ENCODE measurements at regions not wholly inside any gene's neighbourhood (a gene's known extent, or its start where the extent isn't known, plus 50 kb on each side); places are given as distances from the start of the nearest gene placed in this dataset.

DNA sequence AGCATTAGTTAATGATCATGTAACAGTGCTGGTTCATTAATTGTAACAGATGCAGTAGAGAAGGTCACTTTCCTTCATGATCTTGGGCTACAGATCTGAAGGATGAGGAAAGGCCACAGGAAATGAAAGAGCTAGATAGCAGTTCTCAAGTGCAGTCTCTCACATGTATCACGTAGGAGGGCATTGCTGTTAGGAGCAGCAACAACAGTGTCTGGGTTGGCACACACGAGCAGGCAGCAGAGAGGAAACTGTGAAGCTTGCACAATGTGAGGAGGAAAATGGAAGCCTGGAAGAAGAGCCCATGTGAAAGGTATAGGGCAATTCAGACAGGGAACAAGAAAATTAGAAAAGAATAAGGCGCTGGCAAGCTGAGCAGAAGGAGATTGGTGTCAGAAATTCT lies 1741.5 kb downstream of the PCDH9 start:
- DNase-seq (ENCODE audit: low spot score) = no peak
- TF ChIP-seq CTCF (conservative IDR thresholded peaks at IDR 0.05; ENCODE audit: low read depth) = no peak
- POLR2A ChIA-PET (ENCODE audit: low non-redundant PET) = no interaction called here
- no peak overlapping the region for H3K27ac ChIP-seq
- CTCF ChIA-PET = no interaction called here

- TF ChIP-seq CTCF (conservative IDR thresholded peaks at IDR 0.05; ENCODE audit: low read depth) = no peak
- H3K27ac ChIP-seq = no peak overlapping the region
- ChIA-PET CTCF (no interaction called here), POLR2A (ENCODE audit: low non-redundant PET) (no interaction called here)
- DNase-seq (ENCODE audit: low spot score) = no peak
Measured at GRCh38 chr13:65479692-65480091, 1750.4 kb downstream of the PCDH9 start.

- POLR2A ChIA-PET (ENCODE audit: low non-redundant PET) = no interaction called here
- no peak for DNase-seq (ENCODE audit: low spot score)
- TF ChIP-seq CTCF (conservative IDR thresholded peaks at IDR 0.05; ENCODE audit: low read depth) = no peak
- H3K27ac ChIP-seq = no peak overlapping the region
- CTCF ChIA-PET = no interaction called here
Measured at GRCh38 chr13:65473196-65473595, 1756.9 kb downstream of the PCDH9 start.

GRCh38 chr13:65472336-65472735 lies 1757.8 kb downstream of the PCDH9 start:
- DNase-seq (ENCODE audit: low spot score) = no peak
- CTCF ChIA-PET = no interaction called here
- H3K27ac ChIP-seq = no peak overlapping the region
- POLR2A ChIA-PET (ENCODE audit: low non-redundant PET) = no interaction called here
- no peak for TF ChIP-seq CTCF (conservative IDR thresholded peaks at IDR 0.05; ENCODE audit: low read depth)

- DNase-seq (ENCODE audit: low spot score) = no peak
- no peak overlapping the region for H3K27ac ChIP-seq
- ChIA-PET CTCF (interaction anchor here (0.5 kb wide), 1 partner anchor 1767 kb away, joined by 4 read pairs; no protein-coding TSS in a partner anchor), POLR2A (ENCODE audit: low non-redundant PET) (no interaction called here)
- no peak for TF ChIP-seq CTCF (conservative IDR thresholded peaks at IDR 0.05; ENCODE audit: low read depth)
Measured at GRCh38 chr13:65470781-65471180, 1759.4 kb downstream of the PCDH9 start.

DNA sequence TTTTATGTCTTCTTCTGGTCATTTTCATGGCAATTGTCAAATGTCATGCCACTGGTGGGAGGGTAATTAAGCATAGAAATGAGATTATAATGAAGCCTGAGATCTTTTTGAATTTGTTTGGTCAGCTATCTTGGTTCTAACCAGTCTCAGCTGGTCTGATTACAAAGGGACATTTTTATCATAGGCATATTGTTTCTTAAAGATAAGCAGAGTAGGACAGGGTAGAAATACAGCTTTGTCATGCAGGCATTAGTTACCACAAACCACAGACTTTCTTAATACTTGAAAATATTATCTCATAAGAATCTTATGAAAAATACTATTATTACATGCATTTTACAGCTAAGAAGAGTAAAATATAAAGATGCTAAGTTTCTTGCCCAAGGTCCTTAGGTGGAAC lies 1761.5 kb downstream of the PCDH9 start:
- CTCF ChIA-PET = no interaction called here
- DNase-seq (ENCODE audit: low spot score) = no peak
- H3K27ac ChIP-seq = no peak overlapping the region
- no peak for TF ChIP-seq CTCF (conservative IDR thresholded peaks at IDR 0.05; ENCODE audit: low read depth)
- POLR2A ChIA-PET (ENCODE audit: low non-redundant PET) = no interaction called here

- ChIA-PET POLR2A (ENCODE audit: low non-redundant PET) (no interaction called here), CTCF (no interaction called here)
- no peak for TF ChIP-seq CTCF (conservative IDR thresholded peaks at IDR 0.05; ENCODE audit: low read depth)
- DNase-seq (ENCODE audit: low spot score) = no peak
- H3K27ac ChIP-seq = no peak overlapping the region
Measured at GRCh38 chr13:65461590-65461989, 1768.5 kb downstream of the PCDH9 start.
